CMK (cell line): ENCODE measurements at regions not wholly inside any gene's neighbourhood (a gene's known extent, or its start where the extent isn't known, plus 50 kb on each side); places are given as distances from the start of the nearest gene placed in this dataset.
"Not testable (repeated sequence)": the region's sequence is repeated elsewhere in the genome, so short reads cannot be mapped to it uniquely, and the experiment has no call there.

Source experiments
- DNase-seq: peaks from one replicate; pipeline ENCODE4 v3.0.0-alpha.2; 2010; ENCODE audit warnings: low read depth

DNA sequence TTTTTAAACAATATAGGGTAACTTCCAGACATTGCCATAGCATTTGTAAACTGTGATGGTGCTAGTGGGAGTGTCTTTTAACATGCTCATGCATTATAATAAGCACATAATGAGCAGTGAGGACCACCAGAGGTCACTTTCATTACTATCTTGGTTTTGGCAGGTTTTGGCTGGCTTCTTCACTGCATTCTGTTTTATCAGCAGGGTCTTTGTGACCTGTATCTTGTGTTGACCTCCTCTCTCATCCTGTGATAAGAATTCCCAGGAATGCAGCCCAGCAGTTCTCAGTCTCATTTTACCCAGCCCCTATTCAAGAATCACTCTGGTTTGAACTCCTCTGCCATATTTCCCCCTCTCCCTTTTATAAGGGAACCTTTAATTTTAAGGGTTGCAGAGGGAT lies 91.3 kb downstream of the ZNF467 start:
- DNase-seq = no peak

DNA sequence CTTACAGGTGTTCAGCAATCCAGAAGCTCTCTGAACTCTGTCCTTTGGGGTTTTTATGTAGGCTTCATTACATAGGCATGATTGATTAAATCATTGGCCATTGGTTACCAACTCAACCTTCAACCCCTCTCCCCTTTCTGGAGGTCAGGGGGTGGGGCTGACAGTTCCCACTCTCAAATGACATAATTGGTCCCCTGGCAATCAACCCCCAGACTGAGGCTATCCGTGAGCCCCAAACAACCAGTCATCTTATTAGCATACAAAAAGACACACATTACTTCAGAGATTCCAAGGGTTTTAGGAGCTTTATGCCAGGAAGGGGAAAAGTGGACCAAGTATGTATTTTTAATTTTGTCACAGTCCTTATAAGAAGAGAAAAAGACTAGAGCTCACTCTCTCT lies 92.1 kb downstream of the ZNF467 start:
- DNase-seq = no peak

DNA sequence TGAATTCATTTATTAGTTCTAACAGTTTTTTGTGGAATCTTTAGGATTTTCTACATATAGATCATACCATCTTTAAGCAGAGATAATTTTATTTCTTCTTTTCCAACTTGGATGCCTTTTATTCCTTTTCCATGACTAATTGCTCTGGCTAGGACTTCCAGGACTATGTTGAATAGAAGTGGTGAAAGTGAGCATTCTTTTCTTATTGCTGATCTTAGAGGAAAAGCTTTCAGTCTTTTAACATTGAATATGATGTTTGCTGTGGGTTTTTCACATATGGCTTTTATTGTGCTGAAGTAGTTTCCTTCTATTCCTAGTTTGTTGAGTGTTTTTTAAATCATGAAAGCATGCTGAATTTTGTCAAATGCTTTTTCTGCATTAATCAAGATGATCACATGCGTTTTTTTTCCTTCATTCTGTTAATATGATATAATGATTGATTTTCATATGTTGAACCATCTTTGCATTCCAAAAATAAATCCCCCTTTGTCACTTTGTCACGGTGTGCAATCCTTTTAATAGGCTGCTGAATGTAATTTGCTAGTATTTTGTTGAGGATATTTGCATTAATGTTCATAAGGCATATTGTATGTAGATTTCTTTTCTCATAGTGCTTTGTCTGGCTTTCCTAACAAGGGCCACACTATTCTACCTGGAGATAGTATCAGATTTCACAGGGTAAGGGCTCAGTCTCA lies 92.9 kb downstream of the ZNF467 start:
- DNase-seq = no peak

DNA sequence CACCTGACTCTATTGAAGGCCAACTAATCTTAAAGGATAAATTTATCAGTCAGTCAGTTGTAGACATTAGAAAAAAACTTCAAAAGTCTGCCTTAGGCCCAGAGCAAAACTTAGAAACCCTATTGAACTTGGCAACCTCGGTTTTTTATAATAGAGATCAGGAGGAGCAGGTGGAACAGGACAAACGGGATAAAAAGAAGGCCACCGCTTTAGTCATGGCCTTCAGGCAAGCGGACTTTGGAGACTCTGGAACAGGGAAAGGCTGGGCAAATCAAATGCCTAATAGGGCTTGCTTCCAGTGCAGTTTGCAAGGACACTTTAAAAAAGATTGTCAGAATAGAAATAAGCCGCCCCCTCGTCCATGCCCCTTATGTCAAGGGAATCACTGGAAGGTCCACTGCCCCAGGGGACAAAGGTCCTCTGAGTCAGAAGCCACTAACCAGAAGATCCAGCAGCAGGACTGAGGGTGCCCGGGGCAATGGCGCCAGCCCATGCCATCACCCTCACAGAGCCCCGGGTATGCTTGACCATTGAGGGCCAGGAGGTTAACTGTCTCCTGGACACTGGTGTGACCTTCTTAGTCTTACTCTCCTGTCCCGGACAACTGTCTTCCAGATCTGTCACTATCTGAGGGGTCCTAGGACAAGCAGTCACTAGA lies 98.5 kb downstream of the ZNF467 start:
- not testable (repeated sequence) for DNase-seq

DNA sequence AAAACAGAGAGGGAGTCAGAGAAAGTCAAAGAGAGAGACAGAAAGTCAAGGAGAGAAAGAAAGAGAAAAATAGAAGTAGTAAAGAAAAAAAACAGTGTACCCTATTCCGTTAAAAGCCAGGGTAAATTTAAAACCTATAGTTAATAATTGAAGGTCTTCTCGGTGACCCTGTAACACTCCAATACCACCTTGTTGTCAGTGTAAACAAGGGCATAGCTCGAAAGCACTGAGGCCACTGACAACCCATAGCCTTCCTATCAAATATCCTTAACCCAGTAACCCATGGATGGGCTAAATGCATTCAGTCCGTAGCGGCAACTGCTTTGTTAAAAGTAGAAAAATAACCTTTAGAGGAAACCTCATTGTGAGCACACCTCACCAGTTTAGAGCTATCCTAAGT lies 100.4 kb downstream of the ZNF467 start:
- no peak for DNase-seq

DNA sequence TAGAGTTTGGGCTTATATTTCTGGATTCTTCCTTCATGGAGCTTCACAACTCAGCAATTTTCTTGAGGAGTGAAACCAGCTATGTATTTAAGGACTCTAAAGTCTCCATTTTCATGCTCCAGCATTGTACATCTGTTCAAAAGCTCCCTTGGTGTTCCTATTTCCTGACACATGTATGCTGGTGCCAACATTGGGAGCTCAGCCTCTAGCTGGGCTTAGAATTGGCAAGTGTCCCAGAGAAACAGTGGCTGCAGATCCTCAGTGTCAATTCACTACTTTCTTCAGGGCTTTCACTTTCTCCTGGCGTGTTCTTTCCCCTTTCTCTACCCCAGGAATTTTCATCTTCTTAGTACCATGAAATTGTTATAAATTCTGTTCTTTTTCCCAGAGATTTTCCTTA lies 103.1 kb downstream of the ZNF467 start:
- no peak for DNase-seq

DNA sequence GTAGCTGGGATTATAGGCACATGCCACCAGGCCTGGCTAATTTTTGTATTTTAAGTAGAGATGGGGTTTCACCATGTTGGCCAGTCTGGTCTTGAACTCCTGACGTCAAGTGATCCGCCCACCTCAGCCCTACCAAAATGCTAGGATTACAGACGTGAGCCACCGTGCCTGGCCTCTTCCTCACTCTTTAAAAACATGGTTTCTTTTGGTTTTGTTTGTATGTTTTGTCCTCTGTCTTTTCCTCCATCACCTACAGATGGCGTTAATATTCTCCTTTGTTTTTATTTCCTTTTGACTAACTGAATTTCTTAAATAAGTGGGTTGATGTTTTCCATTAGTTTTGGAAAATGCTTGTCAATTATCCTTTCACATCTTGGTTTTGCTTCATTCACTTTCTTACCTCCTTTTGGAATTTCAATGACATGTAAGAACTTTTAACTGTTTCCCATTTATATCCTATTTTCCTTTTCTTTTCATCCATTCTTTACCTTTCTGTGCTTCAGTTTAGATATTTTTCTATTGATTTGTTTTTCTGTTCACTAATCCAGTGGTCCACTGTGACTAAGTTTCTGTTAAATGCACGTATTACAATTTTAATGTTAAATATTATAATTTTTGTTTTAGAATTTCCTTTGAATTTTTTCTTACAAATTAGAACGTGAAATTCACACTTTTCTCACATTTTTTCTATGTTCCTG lies 104.1 kb downstream of the ZNF467 start:
- DNase-seq = no peak

DNA sequence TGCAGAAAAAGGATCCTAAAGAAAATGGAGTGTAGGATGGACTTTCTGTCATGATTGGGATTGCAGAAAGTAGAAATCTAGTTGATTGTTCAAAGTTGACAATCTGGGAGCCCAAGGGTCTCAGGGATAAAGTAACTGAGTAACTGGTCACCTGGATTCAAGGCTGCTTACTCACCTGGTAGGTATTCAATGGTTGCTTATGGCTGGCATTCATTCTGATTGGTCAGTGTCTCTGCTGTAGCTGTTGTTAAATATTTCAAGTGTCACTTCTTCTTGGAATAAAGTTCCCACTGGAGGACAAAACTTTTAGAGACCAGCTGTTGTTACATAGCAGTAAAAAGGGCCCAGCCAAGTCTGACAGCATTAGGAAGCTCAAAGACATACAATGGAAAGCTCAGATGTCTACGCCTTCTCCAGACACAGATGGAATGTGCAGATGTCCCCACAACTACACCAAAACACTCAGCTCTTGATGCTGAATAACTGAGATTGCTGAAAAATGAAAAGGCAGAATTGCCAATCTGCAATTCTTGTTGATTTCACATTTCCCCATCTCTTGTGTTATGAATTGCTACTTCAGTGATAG lies 106.9 kb downstream of the ZNF467 start:
- DNase-seq = no peak

DNA sequence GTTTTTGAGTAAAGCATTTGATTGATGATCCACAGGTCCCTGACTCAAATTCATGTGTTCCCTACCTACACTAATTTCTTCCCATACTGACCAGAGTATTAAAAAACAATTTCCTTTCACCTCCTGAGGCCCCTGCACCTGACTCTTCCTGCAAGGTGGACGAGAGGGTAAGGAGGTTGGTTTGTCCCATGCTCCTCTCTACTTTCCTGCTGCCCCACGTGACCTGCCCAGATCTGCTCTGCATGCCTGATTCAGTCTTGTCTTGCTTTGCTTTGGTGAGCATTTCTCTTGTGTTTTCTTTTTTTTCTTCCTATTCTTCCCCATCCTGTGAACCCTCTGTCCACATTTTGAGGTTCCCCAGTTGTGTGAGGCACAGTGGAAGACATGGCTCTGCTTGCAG lies 107.8 kb downstream of the ZNF467 start:
- not testable (repeated sequence) for DNase-seq

DNA sequence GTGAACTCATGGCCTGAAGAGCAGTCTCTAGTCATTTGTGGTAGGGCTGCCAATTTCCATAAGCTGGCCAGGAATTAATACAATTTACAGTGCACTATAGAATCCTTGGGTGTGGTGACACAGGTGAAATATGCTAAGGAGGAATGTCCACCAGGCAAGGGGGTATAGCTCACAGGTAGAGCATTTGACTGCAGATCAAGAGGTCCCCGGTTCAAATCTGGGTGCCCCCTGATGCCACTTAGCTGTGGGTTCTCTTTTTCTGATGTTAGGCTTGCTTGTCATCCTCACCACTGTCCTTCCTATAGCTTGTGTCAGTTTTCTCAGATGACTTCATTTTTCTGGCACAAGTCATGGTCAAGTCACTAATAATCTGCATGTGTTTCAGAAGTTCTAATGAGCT lies 108.7 kb downstream of the ZNF467 start:
- no peak for DNase-seq

DNA sequence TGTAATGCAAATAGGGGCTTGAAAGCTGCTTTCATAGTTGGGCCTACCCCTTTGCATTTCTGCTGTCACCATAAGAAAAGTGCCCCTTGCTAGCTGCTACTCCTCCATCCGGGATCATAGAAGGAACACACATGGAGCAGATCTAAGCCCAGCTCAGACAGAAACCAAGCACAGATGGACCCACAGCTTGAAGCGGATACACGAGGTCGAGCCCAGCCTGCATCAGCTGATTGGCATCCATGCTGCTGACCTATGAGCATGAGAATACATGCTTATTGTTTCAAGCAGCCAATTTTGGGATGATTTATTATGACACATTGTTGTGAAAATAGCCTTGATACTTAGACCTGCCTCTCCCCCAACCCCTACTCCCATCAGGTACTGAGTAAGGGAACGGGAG lies 109.2 kb downstream of the ZNF467 start:
- DNase-seq = no peak

DNA sequence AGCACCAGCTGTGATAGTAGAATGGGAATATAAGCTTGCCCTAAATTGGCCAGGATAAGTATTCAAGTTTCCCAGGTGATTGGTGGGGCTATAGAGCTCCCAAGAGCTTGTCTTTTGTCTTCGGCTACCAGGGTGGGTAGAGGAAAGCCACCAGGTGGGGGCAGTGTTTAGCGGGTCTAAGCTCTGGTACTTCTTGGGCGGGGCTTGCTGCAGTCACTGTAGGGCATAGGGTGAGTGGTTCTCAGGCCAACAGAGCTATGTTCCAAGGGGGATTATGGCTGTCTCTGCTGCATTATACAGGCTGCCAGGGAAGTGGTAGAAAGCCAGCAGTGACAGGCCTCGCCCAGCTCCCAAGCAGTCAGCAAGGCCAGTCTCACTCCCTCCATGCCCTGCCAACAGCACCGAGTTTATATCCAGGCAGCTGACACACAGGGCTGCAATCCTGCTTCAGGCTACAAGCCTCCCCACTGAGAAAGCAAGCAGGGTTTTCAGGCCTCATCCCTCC lies 110.7 kb downstream of the ZNF467 start:
- peak; percentile 43 for DNase-seq

DNA sequence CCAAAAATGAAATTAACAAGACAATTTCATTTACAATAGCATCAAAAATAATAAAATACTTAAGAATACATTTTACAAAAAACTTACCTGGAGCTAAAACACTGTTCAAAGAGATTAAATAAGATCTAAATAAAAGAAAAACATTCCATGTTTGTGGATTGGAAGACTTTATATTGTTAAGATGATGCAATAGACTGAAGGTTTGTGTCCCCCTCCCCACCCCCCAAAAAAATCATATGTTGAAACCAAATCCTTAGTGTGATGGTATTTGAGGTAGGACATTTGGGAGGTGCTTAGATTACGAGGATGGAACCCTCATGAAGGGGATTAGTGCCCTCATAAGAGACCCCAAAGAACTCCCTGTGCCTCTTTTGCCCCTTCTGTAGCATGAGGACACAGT lies 117.6 kb downstream of the ZNF467 start:
- DNase-seq = no peak

DNA sequence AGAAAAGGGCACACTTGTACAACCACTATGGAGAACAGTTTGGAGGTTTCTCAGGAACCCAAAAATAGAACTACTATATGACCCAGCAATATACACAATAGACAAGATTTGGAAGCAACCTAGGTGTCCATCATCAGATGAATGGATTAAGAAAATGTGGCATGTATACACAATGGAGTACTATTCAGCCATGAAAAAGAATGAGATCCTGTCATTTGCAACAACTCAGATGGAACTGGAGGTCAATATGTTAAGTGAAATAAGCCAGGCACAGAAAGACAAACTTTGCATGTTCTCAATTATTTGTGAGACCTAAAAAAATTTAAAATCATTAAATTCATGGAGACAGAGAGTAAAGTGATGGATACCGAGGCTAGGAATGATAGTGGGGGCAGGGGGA lies 118.8 kb downstream of the ZNF467 start:
- DNase-seq = no peak

DNA sequence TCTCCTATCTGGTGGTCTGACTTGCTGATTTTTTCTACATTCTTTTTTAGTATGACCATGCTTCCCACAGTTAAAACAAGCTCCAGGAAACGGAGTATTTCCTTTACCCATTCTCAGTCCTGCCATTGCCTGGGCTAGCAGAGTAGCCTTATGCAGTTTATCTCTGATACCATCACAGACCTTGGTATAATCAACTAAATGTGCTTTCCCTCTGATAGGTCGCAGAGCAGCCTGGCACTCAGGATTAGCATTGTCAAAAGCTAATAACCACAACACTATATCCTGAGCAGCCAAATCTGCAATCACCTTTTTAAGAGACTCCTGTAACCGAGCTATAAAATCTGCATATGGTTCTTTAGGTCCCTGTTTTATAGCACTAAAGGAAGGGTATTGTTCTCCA lies 123.2 kb downstream of the ZNF467 start:
- DNase-seq = not testable (repeated sequence)

DNA sequence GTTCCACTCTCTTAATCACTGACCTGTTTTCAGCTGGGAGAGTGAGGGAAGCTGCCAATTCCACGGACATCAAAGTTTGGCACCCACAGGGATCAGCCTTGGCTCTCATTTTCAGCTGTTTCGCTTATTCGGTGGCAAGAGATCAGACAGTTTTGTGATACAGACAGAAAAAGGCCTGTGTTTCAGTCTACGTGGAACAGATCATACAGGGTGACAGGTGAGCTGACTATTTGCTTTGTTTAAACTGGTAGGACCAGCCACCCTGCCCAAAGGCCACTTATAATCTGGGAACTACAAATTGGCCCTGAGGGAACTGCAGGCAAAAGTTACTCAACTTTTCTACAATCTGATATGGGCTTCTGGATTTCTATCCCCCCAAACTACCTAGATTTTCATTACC lies 128.6 kb downstream of the ZNF467 start:
- no peak for DNase-seq

DNA sequence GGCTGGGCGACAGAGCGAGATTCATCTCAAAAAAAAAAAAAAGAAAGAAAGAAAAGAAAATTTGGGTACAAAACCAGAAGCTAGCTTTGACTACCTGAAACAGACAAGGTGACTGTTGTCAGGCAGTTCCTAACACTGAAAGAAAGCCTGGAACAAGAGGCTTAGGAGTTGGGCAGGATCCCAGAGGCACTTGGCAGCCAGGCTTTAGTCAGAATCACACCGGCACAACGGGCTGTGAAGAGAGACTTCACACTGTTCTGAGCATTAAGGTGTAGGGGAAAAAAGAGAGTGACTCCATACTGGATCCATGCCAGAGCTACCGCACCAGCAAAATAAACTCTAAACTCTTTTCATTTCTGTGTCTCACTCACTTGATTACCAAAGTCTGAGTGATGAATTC lies 130.8 kb downstream of the ZNF467 start:
- DNase-seq = no peak

DNA sequence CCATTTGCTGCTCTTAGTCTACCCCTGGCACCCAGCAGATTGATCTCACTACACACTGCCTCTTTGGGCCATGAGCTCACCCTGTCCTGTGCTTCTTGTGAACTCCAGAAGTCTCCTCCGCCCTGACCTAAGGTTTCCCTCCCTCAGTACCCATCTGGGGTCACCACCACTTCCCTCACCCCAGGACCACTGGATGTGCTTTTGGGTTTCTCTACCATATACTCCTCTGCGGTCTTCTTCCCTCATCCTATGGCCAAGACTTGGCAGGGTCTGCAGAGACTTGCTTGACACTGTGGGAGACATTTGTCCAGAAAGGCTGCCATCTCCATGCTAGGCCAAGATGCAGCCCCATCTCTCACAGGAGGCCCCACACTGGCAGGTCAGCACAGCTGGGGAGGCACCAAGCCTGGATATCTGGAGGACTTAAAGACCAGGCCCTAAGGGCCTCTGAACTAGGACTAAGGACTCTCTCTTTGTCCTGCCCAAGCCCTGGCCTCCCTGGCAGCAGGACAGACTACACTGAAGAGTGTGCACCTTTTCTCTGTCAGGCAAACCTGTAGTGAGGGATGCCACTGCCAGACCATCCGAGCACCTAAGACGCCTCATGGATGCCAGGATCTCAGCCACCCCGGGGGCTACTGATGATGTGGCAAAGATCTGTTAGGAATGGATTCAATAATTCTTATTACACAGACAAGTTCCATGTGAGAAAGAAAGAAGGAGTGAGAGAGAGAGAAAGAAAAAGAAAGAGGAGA lies 134.6 kb downstream of the ZNF467 start:
- DNase-seq = no peak

DNA sequence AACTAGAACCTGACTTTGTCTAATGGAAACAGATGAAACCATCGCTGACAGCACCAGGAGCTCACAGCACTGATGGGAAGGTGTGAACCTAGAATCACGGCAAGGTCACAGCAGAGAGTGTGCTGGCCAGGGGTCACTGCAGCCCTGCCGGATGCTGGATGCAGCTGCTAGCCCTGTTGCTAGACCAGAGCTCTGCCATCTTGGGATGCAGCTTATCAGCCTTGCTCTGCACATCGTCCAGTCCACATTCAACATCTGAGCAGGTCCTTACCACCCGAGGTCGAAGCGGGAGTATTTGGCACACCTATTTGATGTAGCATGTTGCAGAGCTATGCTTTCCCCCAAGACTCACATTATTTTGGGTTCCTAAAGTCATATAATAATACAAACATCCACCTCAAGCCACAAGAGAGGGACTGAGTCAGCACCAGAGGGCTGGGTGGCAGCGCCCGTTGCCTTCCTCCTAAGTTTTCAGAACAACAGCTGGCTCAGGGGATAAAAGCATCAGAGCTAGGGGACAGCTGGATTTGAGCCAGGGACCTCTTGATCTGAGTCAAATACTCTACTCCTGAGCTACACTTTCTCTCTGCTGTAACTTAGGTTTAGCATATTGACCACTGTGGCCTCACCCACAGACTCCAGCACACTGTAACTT lies 135.3 kb downstream of the ZNF467 start:
- no peak for DNase-seq

DNA sequence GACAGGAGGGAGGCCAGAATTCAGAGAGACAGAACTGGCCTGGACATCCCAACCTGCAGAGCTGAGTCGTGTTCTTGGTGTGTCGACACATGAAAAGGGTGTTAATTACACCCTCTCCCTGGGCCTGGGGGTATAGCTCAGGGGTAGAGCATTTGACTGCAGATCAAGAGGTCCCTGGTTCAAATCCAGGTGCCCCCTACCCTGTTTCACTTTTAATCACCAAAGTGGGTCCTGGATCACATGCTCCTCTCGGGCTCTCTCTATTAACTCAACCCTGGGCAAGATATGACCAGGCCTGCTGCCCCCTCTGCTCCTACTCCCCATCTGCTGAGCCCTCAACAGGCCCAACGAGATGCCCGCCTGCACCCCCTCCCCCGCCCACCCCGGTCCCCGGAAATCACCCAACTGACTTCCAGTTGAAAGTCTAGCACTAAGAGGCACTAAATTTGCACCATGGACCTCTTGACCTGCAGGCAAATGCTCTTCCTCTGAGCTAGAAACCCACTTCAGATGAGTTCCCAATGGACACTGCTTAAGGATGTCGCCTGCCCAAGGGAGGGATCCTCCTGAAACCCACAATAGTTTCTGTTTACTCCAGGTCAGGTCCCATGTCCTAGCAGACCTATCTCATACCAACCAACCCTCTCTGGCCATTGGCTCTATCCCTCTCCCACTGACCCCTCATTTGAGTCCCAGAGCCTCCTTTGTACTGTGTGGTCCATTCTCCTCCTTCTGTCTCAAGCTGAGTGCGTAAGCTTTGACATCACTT lies 137.6 kb downstream of the ZNF467 start:
- no peak for DNase-seq
